H9 (cell line): ENCODE measurements at regions not wholly inside any gene's neighbourhood (a gene's known extent, or its start where the extent isn't known, plus 50 kb on each side); places are given as distances from the start of the nearest gene placed in this dataset.

Source experiments
- DNase-seq: peaks from one replicate; pipeline ENCODE4 v3.0.0-alpha.2; 2017
- H2AFZ ChIP-seq: one replicate; pipeline ENCODE4 v1.6.1; 2013; ENCODE audit warnings: mild to moderate bottlenecking, low read length, control low read depth, moderate library complexity
- H2AK5ac ChIP-seq: 2 replicates; pipeline ENCODE4 v1.6.1; 2013; ENCODE audit warnings: low read length, control low read depth, mixed read lengths; ENCODE audit not compliant: insufficient read length
- H2BK120ac ChIP-seq: one replicate; pipeline ENCODE4 v1.6.1; 2013; ENCODE audit warnings: low read depth, mild to moderate bottlenecking, low read length, control low read depth, inconsistent platforms; ENCODE audit not compliant: poor library complexity, severe bottlenecking
- H2BK12ac ChIP-seq: 2 replicates; pipeline ENCODE4 v1.6.1; 2013; ENCODE audit warnings: low read length, control low read depth, mixed read lengths, low read depth; ENCODE audit not compliant: insufficient read length
- H2BK15ac ChIP-seq: 2 replicates; pipeline ENCODE4 v1.6.1; 2013; ENCODE audit warnings: low read depth, low read length, control low read depth
- H2BK20ac ChIP-seq: one replicate; pipeline ENCODE4 v1.6.1; 2013; ENCODE audit warnings: low read depth, mild to moderate bottlenecking, low read length, control low read depth, inconsistent platforms; ENCODE audit not compliant: poor library complexity, severe bottlenecking
- H2BK5ac ChIP-seq: 2 replicates; pipeline ENCODE4 v1.6.1; 2013; ENCODE audit warnings: low read length, control low read depth, mixed read lengths; ENCODE audit not compliant: insufficient read length
- H3K14ac ChIP-seq: 2 replicates; pipeline ENCODE4 v1.6.1; 2013; ENCODE audit warnings: low read length, control low read depth; ENCODE audit not compliant: insufficient read depth
- H3K18ac ChIP-seq: 2 replicates; pipeline ENCODE4 v1.6.1; 2013; ENCODE audit warnings: low read depth, mild to moderate bottlenecking, mixed read lengths, low read length, control low read depth; ENCODE audit not compliant: insufficient read length
- H3K23ac ChIP-seq: 2 replicates; pipeline ENCODE4 v1.6.1; 2013; ENCODE audit warnings: low read length, control low read depth, mixed read lengths, low read depth; ENCODE audit not compliant: insufficient read length
- H3K23me2 ChIP-seq: 2 replicates; pipeline ENCODE4 v1.6.1; 2013; ENCODE audit warnings: low read depth, mild to moderate bottlenecking, mixed read lengths, low read length, control low read depth; ENCODE audit not compliant: insufficient read length, poor library complexity, severe bottlenecking
- H3K27ac ChIP-seq: 2 replicates; pipeline ENCODE4 v1.5.1; 2013; ENCODE audit warnings: low read length, control low read depth, mixed read lengths, low read depth; ENCODE audit not compliant: insufficient read length
- H3K27me3 ChIP-seq: 2 replicates; pipeline ENCODE4 v1.6.1; 2013; ENCODE audit warnings: low read length, control low read depth, inconsistent platforms; ENCODE audit not compliant: insufficient read depth
- H3K4ac ChIP-seq: 2 replicates; pipeline ENCODE4 v1.6.1; 2013; ENCODE audit warnings: low read depth, mild to moderate bottlenecking, control low read depth, inconsistent platforms, low read length, moderate library complexity
- H3K4me1 ChIP-seq: 2 replicates; pipeline ENCODE4 v1.6.1; 2013; ENCODE audit warnings: low read length, control low read depth, inconsistent platforms; ENCODE audit not compliant: insufficient read depth
- H3K4me2 ChIP-seq: 2 replicates; pipeline ENCODE4 v1.6.1; 2013; ENCODE audit warnings: low read length, control low read depth, mixed read lengths; ENCODE audit not compliant: insufficient read length, insufficient read depth
- H3K56ac ChIP-seq: 2 replicates; pipeline ENCODE4 v1.6.1; 2013; ENCODE audit warnings: low read depth, mild to moderate bottlenecking, mixed read lengths, low read length, control low read depth; ENCODE audit not compliant: insufficient read length
- H3K79me1 ChIP-seq: 2 replicates; pipeline ENCODE4 v1.6.1; 2013; ENCODE audit warnings: low read depth, mild to moderate bottlenecking, moderate library complexity, low read length, control low read depth, inconsistent platforms; ENCODE audit not compliant: insufficient read depth, poor library complexity, severe bottlenecking
- H3K79me2 ChIP-seq: 2 replicates; pipeline ENCODE4 v1.6.1; 2013; ENCODE audit warnings: low read length, control low read depth, inconsistent platforms; ENCODE audit not compliant: insufficient read depth
- H3K9ac ChIP-seq: 2 replicates; pipeline ENCODE4 v1.6.1; 2013; ENCODE audit warnings: low read length, control low read depth, mixed read lengths; ENCODE audit not compliant: insufficient read length; ENCODE audit errors: extremely low read depth
- H3K9me3 ChIP-seq: one replicate; pipeline ENCODE4 v1.6.1; 2013; ENCODE audit warnings: low read depth, low read length, inconsistent platforms; ENCODE audit not compliant: control insufficient read depth
- H3T11ph ChIP-seq: one replicate; pipeline ENCODE4 v1.6.1; 2013; ENCODE audit warnings: mild to moderate bottlenecking, low read length, control low read depth, inconsistent platforms
- H4K20me1 ChIP-seq: one replicate; pipeline ENCODE4 v1.6.1; 2013; ENCODE audit not compliant: control insufficient read depth, insufficient read length, insufficient read depth
- H4K5ac ChIP-seq: 2 replicates; pipeline ENCODE4 v1.6.1; 2013; ENCODE audit warnings: low read depth, mild to moderate bottlenecking, mixed read lengths, low read length, control low read depth; ENCODE audit not compliant: insufficient read length
- H4K8ac ChIP-seq: replicated peaks from 2 replicates; pipeline ENCODE4 v1.6.1; 2013; ENCODE audit warnings: low read length, control low read depth, mixed read lengths, low read depth; ENCODE audit not compliant: insufficient read length
- H4K91ac ChIP-seq: 2 replicates; pipeline ENCODE4 v1.6.1; 2013; ENCODE audit warnings: low read depth, mild to moderate bottlenecking, moderate library complexity, mixed read lengths, low read length, control low read depth; ENCODE audit not compliant: insufficient read length
- H3K27ac Mint-ChIP-seq, 3 experiments: 2 replicates in 2 of 3; 3 replicates in 1 of 3; pipeline ENCODE4 v1.8.0; 2020 to 2021; ENCODE audit warnings: mixed read lengths in 3 of 3, mild to moderate bottlenecking in 1 of 3, moderate library complexity in 1 of 3
- H3K27me3 Mint-ChIP-seq: 2 replicates; pipeline ENCODE4 v1.8.0; 2021; ENCODE audit warnings: low read depth, mild to moderate bottlenecking, moderate library complexity, mixed read lengths
- H3K36me3 Mint-ChIP-seq, 3 experiments: 2 replicates in 2 of 3; 3 replicates in 1 of 3; pipeline ENCODE4 v1.8.0; 2020 to 2021; ENCODE audit warnings: low read depth in 3 of 3, mixed read lengths in 3 of 3; ENCODE audit not compliant: insufficient read depth in 1 of 3
- H3K4me1 Mint-ChIP-seq, 2 experiments: 2 replicates each; pipeline ENCODE4 v1.8.0; 2020; ENCODE audit warnings: mixed read lengths in 2 of 2
- H3K4me3 Mint-ChIP-seq, 2 experiments: 2 replicates in 1 of 2; 3 replicates in 1 of 2; pipeline ENCODE4 v1.8.0; 2020 to 2021; ENCODE audit warnings: mild to moderate bottlenecking in 2 of 2, mixed read lengths in 2 of 2, moderate library complexity in 1 of 2
- H3K9me3 Mint-ChIP-seq, 2 experiments: 2 replicates in 1 of 2; 3 replicates in 1 of 2; pipeline ENCODE4 v1.8.0; 2020; ENCODE audit warnings: mild to moderate bottlenecking in 2 of 2, mixed read lengths in 2 of 2, moderate library complexity in 1 of 2
- CTCF ChIP-seq: fragments of 200-600 bp; sonication (generic); conservative IDR thresholded peaks from 3 replicates; pipeline ENCODE4 v1.8.0; 2021; ENCODE audit warnings: antibody characterized with exemption, mild to moderate bottlenecking
- WGBS: extraction: QIAGEN DNeasy Blood & Tissue Kit; methylation state at CpG from one replicate; pipeline ENCODE4 v1.1.7; 2013; ENCODE audit warnings: missing lambda C conversion rate, low lambda C conversion rate, mixed read lengths; ENCODE audit not compliant: insufficient read length; ENCODE audit errors: extremely low coverage; 5-methylcytosine and 5-hydroxymethylcytosine counted together

DNA sequence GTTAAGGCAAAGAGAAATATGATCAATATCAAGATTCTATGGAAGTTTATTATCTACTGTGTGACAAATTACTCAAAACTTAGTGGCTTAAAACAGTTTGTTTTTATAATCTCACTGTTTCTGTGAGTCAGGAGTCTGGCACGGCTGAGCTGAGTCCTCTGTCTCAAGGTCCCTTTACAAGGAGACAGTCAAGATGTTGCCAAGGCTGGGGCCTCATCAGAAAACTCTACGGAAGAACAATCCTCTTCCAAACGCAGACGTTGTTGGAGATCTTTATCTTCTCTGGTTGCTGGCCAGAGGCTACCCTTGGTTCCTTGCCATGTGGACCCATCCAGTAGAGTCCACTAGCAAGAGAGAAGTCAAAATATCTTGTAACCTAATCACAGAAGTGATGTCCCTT, 100.6 kb upstream of the CCND2 start:
- Histone ChIP-seq H4K5ac (no peak overlapping the region), H3K56ac (no peak overlapping the region), H3K4me1 (peaks cover 2% of the 10 kb centered on the region; the same call in 1 of the 2 replicates), H3K14ac (no peak overlapping the region), H3K27me3 (no peaks in the 10 kb centered on the region), H2BK20ac (no peak overlapping the region), H3K23ac (no peak overlapping the region), H4K20me1 (no peaks in the 10 kb centered on the region), H4K91ac (no peak overlapping the region), H4K8ac (no peak overlapping the region), H3K4ac (no peak overlapping the region), H2BK12ac (no peak overlapping the region), H3K79me2 (no peaks in the 10 kb centered on the region), H2AFZ (no peak overlapping the region), H3K23me2 (no peaks in the 10 kb centered on the region), H2BK120ac (no peak overlapping the region), H3T11ph (no peak overlapping the region), H3K9me3 (no peaks in the 10 kb centered on the region), H2BK15ac (no peak overlapping the region), H3K9ac (no peak overlapping the region), H3K4me2 (no peak overlapping the region), H2BK5ac (no peak overlapping the region), H3K27ac (no peak overlapping the region), H3K79me1 (no peaks in the 10 kb centered on the region), H2AK5ac (no peak overlapping the region), H3K18ac (no peak overlapping the region)
- TF ChIP-seq CTCF, result no peak
- H3K9me3 Mint-ChIP-seq, result no peaks in the 10 kb centered on the region; a peak in 1 of 5 replicates
- no peak overlapping the region for H3K27ac Mint-ChIP-seq
- no peaks in the 10 kb centered on the region; a peak in 1 of 7 replicates for H3K36me3 Mint-ChIP-seq
- no peak for DNase-seq
- no peak overlapping the region for H3K4me3 Mint-ChIP-seq
- WGBS, result no CpG with 5 or more reads among the region's 4 CpGs
- peaks cover 14% of the 10 kb centered on the region for H3K27me3 Mint-ChIP-seq
- H3K4me1 Mint-ChIP-seq, result peaks cover 6 to 13% of the 10 kb centered on the region in 2 experiments
